H9 (cell line): ENCODE measurements at regions not wholly inside any gene's neighbourhood (a gene's known extent, or its start where the extent isn't known, plus 50 kb on each side); places are given as distances from the start of the nearest gene placed in this dataset.

Experiments used
- DNase-seq: peaks from one replicate; pipeline ENCODE4 v3.0.0-alpha.2; 2017
- H2AFZ ChIP-seq: one replicate; pipeline ENCODE4 v1.6.1; 2013; ENCODE audit warnings: mild to moderate bottlenecking, low read length, control low read depth, moderate library complexity
- H2AK5ac ChIP-seq: 2 replicates; pipeline ENCODE4 v1.6.1; 2013; ENCODE audit warnings: low read length, control low read depth, mixed read lengths; ENCODE audit not compliant: insufficient read length
- H2BK120ac ChIP-seq: one replicate; pipeline ENCODE4 v1.6.1; 2013; ENCODE audit warnings: low read depth, mild to moderate bottlenecking, low read length, control low read depth, inconsistent platforms; ENCODE audit not compliant: poor library complexity, severe bottlenecking
- H2BK12ac ChIP-seq: 2 replicates; pipeline ENCODE4 v1.6.1; 2013; ENCODE audit warnings: low read length, control low read depth, mixed read lengths, low read depth; ENCODE audit not compliant: insufficient read length
- H2BK15ac ChIP-seq: 2 replicates; pipeline ENCODE4 v1.6.1; 2013; ENCODE audit warnings: low read depth, low read length, control low read depth
- H2BK20ac ChIP-seq: one replicate; pipeline ENCODE4 v1.6.1; 2013; ENCODE audit warnings: low read depth, mild to moderate bottlenecking, low read length, control low read depth, inconsistent platforms; ENCODE audit not compliant: poor library complexity, severe bottlenecking
- H2BK5ac ChIP-seq: 2 replicates; pipeline ENCODE4 v1.6.1; 2013; ENCODE audit warnings: low read length, control low read depth, mixed read lengths; ENCODE audit not compliant: insufficient read length
- H3K14ac ChIP-seq: 2 replicates; pipeline ENCODE4 v1.6.1; 2013; ENCODE audit warnings: low read length, control low read depth; ENCODE audit not compliant: insufficient read depth
- H3K18ac ChIP-seq: 2 replicates; pipeline ENCODE4 v1.6.1; 2013; ENCODE audit warnings: low read depth, mild to moderate bottlenecking, mixed read lengths, low read length, control low read depth; ENCODE audit not compliant: insufficient read length
- H3K23ac ChIP-seq: 2 replicates; pipeline ENCODE4 v1.6.1; 2013; ENCODE audit warnings: low read length, control low read depth, mixed read lengths, low read depth; ENCODE audit not compliant: insufficient read length
- H3K23me2 ChIP-seq: 2 replicates; pipeline ENCODE4 v1.6.1; 2013; ENCODE audit warnings: low read depth, mild to moderate bottlenecking, mixed read lengths, low read length, control low read depth; ENCODE audit not compliant: insufficient read length, poor library complexity, severe bottlenecking
- H3K27ac ChIP-seq: 2 replicates; pipeline ENCODE4 v1.5.1; 2013; ENCODE audit warnings: low read length, control low read depth, mixed read lengths, low read depth; ENCODE audit not compliant: insufficient read length
- H3K27me3 ChIP-seq: 2 replicates; pipeline ENCODE4 v1.6.1; 2013; ENCODE audit warnings: low read length, control low read depth, inconsistent platforms; ENCODE audit not compliant: insufficient read depth
- H3K4ac ChIP-seq: 2 replicates; pipeline ENCODE4 v1.6.1; 2013; ENCODE audit warnings: low read depth, mild to moderate bottlenecking, control low read depth, inconsistent platforms, low read length, moderate library complexity
- H3K4me1 ChIP-seq: 2 replicates; pipeline ENCODE4 v1.6.1; 2013; ENCODE audit warnings: low read length, control low read depth, inconsistent platforms; ENCODE audit not compliant: insufficient read depth
- H3K4me2 ChIP-seq: 2 replicates; pipeline ENCODE4 v1.6.1; 2013; ENCODE audit warnings: low read length, control low read depth, mixed read lengths; ENCODE audit not compliant: insufficient read length, insufficient read depth
- H3K56ac ChIP-seq: 2 replicates; pipeline ENCODE4 v1.6.1; 2013; ENCODE audit warnings: low read depth, mild to moderate bottlenecking, mixed read lengths, low read length, control low read depth; ENCODE audit not compliant: insufficient read length
- H3K79me1 ChIP-seq: 2 replicates; pipeline ENCODE4 v1.6.1; 2013; ENCODE audit warnings: low read depth, mild to moderate bottlenecking, moderate library complexity, low read length, control low read depth, inconsistent platforms; ENCODE audit not compliant: insufficient read depth, poor library complexity, severe bottlenecking
- H3K79me2 ChIP-seq: 2 replicates; pipeline ENCODE4 v1.6.1; 2013; ENCODE audit warnings: low read length, control low read depth, inconsistent platforms; ENCODE audit not compliant: insufficient read depth
- H3K9ac ChIP-seq: 2 replicates; pipeline ENCODE4 v1.6.1; 2013; ENCODE audit warnings: low read length, control low read depth, mixed read lengths; ENCODE audit not compliant: insufficient read length; ENCODE audit errors: extremely low read depth
- H3K9me3 ChIP-seq: one replicate; pipeline ENCODE4 v1.6.1; 2013; ENCODE audit warnings: low read depth, low read length, inconsistent platforms; ENCODE audit not compliant: control insufficient read depth
- H3T11ph ChIP-seq: one replicate; pipeline ENCODE4 v1.6.1; 2013; ENCODE audit warnings: mild to moderate bottlenecking, low read length, control low read depth, inconsistent platforms
- H4K20me1 ChIP-seq: one replicate; pipeline ENCODE4 v1.6.1; 2013; ENCODE audit not compliant: control insufficient read depth, insufficient read length, insufficient read depth
- H4K5ac ChIP-seq: 2 replicates; pipeline ENCODE4 v1.6.1; 2013; ENCODE audit warnings: low read depth, mild to moderate bottlenecking, mixed read lengths, low read length, control low read depth; ENCODE audit not compliant: insufficient read length
- H4K8ac ChIP-seq: replicated peaks from 2 replicates; pipeline ENCODE4 v1.6.1; 2013; ENCODE audit warnings: low read length, control low read depth, mixed read lengths, low read depth; ENCODE audit not compliant: insufficient read length
- H4K91ac ChIP-seq: 2 replicates; pipeline ENCODE4 v1.6.1; 2013; ENCODE audit warnings: low read depth, mild to moderate bottlenecking, moderate library complexity, mixed read lengths, low read length, control low read depth; ENCODE audit not compliant: insufficient read length
- H3K27ac Mint-ChIP-seq, 3 experiments: 2 replicates in 2 of 3; 3 replicates in 1 of 3; pipeline ENCODE4 v1.8.0; 2020 to 2021; ENCODE audit warnings: mixed read lengths in 3 of 3, mild to moderate bottlenecking in 1 of 3, moderate library complexity in 1 of 3
- H3K27me3 Mint-ChIP-seq: 2 replicates; pipeline ENCODE4 v1.8.0; 2021; ENCODE audit warnings: low read depth, mild to moderate bottlenecking, moderate library complexity, mixed read lengths
- H3K36me3 Mint-ChIP-seq, 3 experiments: 2 replicates in 2 of 3; 3 replicates in 1 of 3; pipeline ENCODE4 v1.8.0; 2020 to 2021; ENCODE audit warnings: low read depth in 3 of 3, mixed read lengths in 3 of 3; ENCODE audit not compliant: insufficient read depth in 1 of 3
- H3K4me1 Mint-ChIP-seq, 2 experiments: 2 replicates each; pipeline ENCODE4 v1.8.0; 2020; ENCODE audit warnings: mixed read lengths in 2 of 2
- H3K4me3 Mint-ChIP-seq, 2 experiments: 2 replicates in 1 of 2; 3 replicates in 1 of 2; pipeline ENCODE4 v1.8.0; 2020 to 2021; ENCODE audit warnings: mild to moderate bottlenecking in 2 of 2, mixed read lengths in 2 of 2, moderate library complexity in 1 of 2
- H3K9me3 Mint-ChIP-seq, 2 experiments: 2 replicates in 1 of 2; 3 replicates in 1 of 2; pipeline ENCODE4 v1.8.0; 2020; ENCODE audit warnings: mild to moderate bottlenecking in 2 of 2, mixed read lengths in 2 of 2, moderate library complexity in 1 of 2
- CTCF ChIP-seq: fragments of 200-600 bp; sonication (generic); conservative IDR thresholded peaks from 3 replicates; pipeline ENCODE4 v1.8.0; 2021; ENCODE audit warnings: antibody characterized with exemption, mild to moderate bottlenecking

- H3K4me1 Mint-ChIP-seq = no peaks in the 10 kb centered on the region
- Histone ChIP-seq H4K91ac (no peak overlapping the region), H3K4ac (no peak overlapping the region), H3K18ac (no peak overlapping the region), H3K4me1 (no peaks in the 10 kb centered on the region), H2AK5ac (no peak overlapping the region), H4K20me1 (no peaks in the 10 kb centered on the region), H2BK20ac (no peak overlapping the region), H3T11ph (no peak overlapping the region), H3K27me3 (no peaks in the 10 kb centered on the region), H2BK5ac (no peak overlapping the region), H3K79me2 (no peaks in the 10 kb centered on the region), H2BK12ac (no peak overlapping the region), H2BK120ac (no peak overlapping the region), H2BK15ac (no peak overlapping the region), H3K79me1 (no peaks in the 10 kb centered on the region), H3K23me2 (no peaks in the 10 kb centered on the region), H3K4me2 (no peak overlapping the region), H4K8ac (no peak overlapping the region), H3K23ac (no peak overlapping the region), H3K9me3 (no peaks in the 10 kb centered on the region), H4K5ac (no peak overlapping the region), H3K27ac (no peak overlapping the region), H3K14ac (no peak overlapping the region), H3K9ac (no peak overlapping the region), H2AFZ (no peak overlapping the region), H3K56ac (no peak overlapping the region)
- no peak overlapping the region for H3K4me3 Mint-ChIP-seq
- H3K9me3 Mint-ChIP-seq = peaks cover 4 to 6% of the 10 kb centered on the region in 2 experiments; a peak in 4 of 5 replicates
- TF ChIP-seq CTCF = no peak
- no peak overlapping the region for H3K27ac Mint-ChIP-seq
- H3K27me3 Mint-ChIP-seq = no peaks in the 10 kb centered on the region
- peaks cover 2 to 9% (median 4%) of the 10 kb centered on the region in 3 experiments; a peak in 4 of 7 replicates for H3K36me3 Mint-ChIP-seq
- no peak for DNase-seq
Observed at GRCh38 chr12:29940811-29941210, 157.1 kb upstream of the TMTC1 start.
